Adipocyte (in vitro differentiated cells): ENCODE measurements at regions not wholly inside any gene's neighbourhood (a gene's known extent, or its start where the extent isn't known, plus 50 kb on each side); places are given as distances from the start of the nearest gene placed in this dataset.

ENCODE experiments used
- DNase-seq: peaks from one replicate; pipeline ENCODE4 v3.0.0-alpha.2; 2015; ENCODE audit warnings: low read depth
- H3K27me3 ChIP-seq: replicated peaks from 2 replicates; pipeline ENCODE4 v1.7.0; 2013; ENCODE audit warnings: mild to moderate bottlenecking, low read length, moderate library complexity; ENCODE audit not compliant: control insufficient read depth, insufficient read depth
- H3K36me3 ChIP-seq: 2 replicates; pipeline ENCODE4 v1.7.0; 2013; ENCODE audit warnings: low read length, mild to moderate bottlenecking, moderate library complexity; ENCODE audit not compliant: control insufficient read depth, insufficient read depth, severe bottlenecking
- H3K4me1 ChIP-seq: 2 replicates; pipeline ENCODE4 v1.7.0; 2013; ENCODE audit warnings: mild to moderate bottlenecking, low read length, moderate library complexity; ENCODE audit not compliant: control insufficient read depth, insufficient read depth
- H3K4me3 ChIP-seq: 2 replicates; pipeline ENCODE4 v1.7.0; 2013; ENCODE audit warnings: mild to moderate bottlenecking, low read length, moderate library complexity
- H3K9ac ChIP-seq: 2 replicates; pipeline ENCODE4 v1.7.0; 2013; ENCODE audit warnings: mild to moderate bottlenecking, low read length, moderate library complexity
- H3K9me3 ChIP-seq: 2 replicates; pipeline ENCODE4 v1.7.0; 2013; ENCODE audit warnings: mild to moderate bottlenecking, low read length, moderate library complexity; ENCODE audit not compliant: control insufficient read depth

DNA sequence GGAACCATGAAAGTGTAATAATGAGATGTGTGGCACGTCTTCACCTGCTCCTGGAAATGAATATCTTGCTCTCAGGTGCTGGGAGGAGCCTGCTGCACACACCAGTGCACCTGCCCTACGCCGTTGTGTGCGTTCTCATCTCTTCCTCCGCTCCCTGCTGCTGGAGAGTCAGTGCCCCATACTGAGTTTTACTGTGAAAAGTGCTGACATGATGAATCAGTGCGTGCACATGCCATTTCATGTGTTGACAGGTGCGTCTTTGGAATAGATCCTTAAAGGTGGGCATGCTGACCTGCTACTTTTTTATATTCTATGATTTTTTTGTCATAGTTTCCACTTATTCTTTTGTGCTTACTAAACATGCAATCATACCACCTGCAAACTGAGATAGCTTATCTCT is 1015.8 kb downstream of the BRD1 start:
- Histone ChIP-seq H3K4me1 (no peaks in the 10 kb centered on the region), H3K4me3 (no peak overlapping the region), H3K27me3 (no peaks in the 10 kb centered on the region), H3K36me3 (no peaks in the 10 kb centered on the region), H3K9me3 (no peaks in the 10 kb centered on the region), H3K9ac (no peak overlapping the region)
- no peak for DNase-seq

DNA sequence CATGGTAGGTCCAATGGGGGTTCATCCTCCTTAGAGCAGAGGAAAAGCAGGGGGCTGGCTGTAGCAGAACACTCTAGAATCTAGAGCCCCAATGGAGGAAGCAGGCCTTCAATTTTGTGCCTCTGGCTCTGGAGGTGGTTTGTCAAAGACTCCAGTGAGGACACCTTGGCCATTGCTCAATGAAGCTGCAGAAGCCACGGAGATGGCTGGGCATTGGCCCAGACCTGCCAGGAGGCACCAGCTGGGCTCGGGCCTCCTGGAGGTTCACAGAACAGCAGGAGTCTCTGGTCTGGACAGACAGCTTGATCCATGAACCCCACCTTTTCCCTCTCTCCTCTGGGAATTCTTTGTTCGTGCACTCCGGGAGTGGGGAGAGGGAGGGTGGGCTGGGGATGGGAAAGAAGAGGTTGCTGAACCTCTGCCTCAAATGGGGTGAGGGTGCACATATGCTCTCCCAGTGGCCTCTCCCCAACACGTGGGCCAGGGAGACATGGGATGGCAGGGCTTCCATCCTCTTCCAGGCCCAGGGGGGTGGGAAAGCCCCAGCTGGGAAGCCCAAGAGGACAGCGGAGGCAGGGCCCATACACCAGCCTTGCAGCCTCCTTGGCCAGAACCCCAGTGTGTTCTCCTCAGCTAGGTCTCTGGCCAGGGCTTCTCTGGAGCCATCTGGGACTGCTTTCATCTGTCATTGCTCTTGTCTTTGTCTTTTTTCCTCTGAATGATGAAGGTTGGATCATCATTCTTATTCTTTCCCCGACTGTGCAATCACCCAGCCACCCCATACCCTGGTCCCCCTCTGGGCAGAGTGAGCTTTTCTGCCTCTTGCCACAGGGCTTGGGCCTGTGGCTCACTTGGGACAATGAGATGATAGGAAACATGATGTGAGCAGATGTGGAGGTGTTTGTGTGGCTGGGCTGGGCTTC is 1019.4 kb downstream of the BRD1 start:
- Histone ChIP-seq H3K9me3 (no peaks in the 10 kb centered on the region), H3K9ac (no peak overlapping the region), H3K36me3 (no peaks in the 10 kb centered on the region), H3K27me3 (no peaks in the 10 kb centered on the region), H3K4me1 (no peaks in the 10 kb centered on the region), H3K4me3 (no peak overlapping the region)
- DNase-seq: no peak

DNA sequence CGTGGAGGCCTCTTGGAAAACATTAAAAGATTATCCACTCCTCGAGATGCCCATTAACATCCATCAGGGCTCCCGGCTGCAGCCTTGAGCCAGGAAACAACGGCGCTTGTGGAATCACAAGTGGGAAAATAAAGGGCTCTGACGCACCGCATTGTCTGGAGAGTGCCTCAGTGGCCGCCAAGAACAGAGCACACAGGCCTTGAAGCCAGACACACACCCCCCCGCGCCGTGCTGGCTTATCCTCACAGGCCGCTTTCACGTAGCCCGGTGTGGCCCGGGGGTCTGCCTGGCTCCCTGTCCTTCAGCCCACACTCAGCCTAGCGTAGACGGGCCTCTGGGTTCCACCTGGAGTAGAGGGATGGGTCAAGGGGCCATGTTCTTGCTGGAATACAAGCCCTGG is 1020.5 kb downstream of the BRD1 start:
- no peaks in the 10 kb centered on the region for H3K4me1 ChIP-seq
- H3K9ac ChIP-seq: no peak overlapping the region
- no peak overlapping the region for H3K4me3 ChIP-seq
- no peaks in the 10 kb centered on the region for H3K27me3 ChIP-seq
- DNase-seq: no peak
- H3K9me3 ChIP-seq: no peaks in the 10 kb centered on the region
- H3K36me3 ChIP-seq: no peaks in the 10 kb centered on the region

DNA sequence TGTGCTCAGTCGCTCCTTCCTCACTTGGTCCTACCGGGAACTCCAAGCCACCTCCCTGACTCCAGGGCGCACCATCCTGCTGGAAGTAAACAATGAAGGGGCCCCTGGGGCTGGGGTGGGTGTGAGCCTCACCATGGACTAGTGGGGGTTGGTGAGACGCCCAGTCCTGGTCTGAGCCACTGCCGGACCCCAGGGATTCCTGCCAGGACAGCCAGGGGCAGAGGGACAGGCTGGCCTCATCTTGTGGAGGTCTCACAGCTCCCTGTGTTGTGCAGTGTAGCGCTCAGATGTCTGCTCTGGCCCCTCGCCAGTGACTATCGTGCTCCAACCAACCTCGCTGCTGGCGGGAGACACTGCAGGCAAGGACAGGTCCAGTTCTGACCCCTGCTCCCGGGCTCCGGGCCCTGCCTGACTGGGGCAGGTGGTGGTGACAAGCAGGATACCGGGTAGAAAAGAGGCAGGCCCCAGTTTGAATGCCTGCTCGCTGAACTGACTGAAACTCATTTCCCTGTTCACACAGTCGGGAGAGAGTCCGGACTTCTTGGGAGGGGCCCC is 1021.4 kb downstream of the BRD1 start:
- H3K4me1 ChIP-seq: no peaks in the 10 kb centered on the region
- no peak for DNase-seq
- H3K9ac ChIP-seq: no peak overlapping the region
- no peaks in the 10 kb centered on the region for H3K27me3 ChIP-seq
- no peaks in the 10 kb centered on the region for H3K36me3 ChIP-seq
- no peak overlapping the region for H3K4me3 ChIP-seq
- H3K9me3 ChIP-seq: no peaks in the 10 kb centered on the region

DNA sequence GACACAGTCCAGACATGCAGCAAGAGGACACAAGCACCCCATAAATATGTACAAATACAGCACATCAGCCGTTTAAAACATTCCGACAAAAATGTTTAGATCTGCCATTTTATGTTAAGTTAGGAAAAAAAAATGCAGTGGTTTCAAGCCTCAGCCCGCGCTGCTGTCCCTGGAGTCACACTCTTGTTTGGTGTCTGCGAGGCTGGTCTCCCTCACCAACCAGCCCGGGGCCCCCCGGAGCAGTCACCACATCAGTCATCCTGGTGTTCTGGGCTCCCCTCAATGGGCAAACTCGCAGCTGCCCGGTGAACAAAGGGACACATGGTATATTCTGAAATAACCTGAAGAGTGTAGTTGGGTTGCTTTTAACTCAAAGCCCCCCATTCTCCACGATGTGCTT is 1022.2 kb downstream of the BRD1 start:
- no peak for DNase-seq
- Histone ChIP-seq H3K4me3 (no peak overlapping the region), H3K4me1 (no peaks in the 10 kb centered on the region), H3K27me3 (no peaks in the 10 kb centered on the region), H3K36me3 (no peaks in the 10 kb centered on the region), H3K9me3 (no peaks in the 10 kb centered on the region), H3K9ac (no peak overlapping the region)

DNA sequence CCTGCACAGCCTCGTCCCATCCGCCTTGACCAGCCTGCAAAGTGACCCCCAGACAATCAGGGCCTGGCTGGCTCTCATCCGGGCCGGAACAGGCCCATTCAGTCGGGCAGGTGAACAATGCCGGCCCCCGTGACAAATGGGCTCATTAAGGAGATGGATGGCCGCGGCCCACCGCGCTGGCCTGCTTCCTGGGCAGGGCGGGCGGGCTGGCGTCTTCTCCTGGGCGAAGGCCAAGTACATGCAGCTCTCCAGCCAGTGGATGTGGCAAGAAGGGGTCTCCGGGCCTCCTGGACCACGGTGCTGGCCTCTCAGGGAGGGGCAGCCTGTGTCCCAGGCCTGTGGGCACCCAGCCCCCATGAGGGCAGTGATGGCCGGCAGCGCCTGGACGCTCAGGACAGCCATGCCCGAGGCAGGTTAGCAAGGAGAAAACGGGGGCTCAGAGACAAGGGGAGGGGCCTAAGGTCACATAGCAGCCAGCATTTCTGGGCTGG is 1022.8 kb downstream of the BRD1 start:
- no peak overlapping the region for H3K9ac ChIP-seq
- no peaks in the 10 kb centered on the region for H3K27me3 ChIP-seq
- no peaks in the 10 kb centered on the region for H3K9me3 ChIP-seq
- no peak for DNase-seq
- H3K4me1 ChIP-seq: no peaks in the 10 kb centered on the region
- no peak overlapping the region for H3K4me3 ChIP-seq
- H3K36me3 ChIP-seq: no peaks in the 10 kb centered on the region

DNA sequence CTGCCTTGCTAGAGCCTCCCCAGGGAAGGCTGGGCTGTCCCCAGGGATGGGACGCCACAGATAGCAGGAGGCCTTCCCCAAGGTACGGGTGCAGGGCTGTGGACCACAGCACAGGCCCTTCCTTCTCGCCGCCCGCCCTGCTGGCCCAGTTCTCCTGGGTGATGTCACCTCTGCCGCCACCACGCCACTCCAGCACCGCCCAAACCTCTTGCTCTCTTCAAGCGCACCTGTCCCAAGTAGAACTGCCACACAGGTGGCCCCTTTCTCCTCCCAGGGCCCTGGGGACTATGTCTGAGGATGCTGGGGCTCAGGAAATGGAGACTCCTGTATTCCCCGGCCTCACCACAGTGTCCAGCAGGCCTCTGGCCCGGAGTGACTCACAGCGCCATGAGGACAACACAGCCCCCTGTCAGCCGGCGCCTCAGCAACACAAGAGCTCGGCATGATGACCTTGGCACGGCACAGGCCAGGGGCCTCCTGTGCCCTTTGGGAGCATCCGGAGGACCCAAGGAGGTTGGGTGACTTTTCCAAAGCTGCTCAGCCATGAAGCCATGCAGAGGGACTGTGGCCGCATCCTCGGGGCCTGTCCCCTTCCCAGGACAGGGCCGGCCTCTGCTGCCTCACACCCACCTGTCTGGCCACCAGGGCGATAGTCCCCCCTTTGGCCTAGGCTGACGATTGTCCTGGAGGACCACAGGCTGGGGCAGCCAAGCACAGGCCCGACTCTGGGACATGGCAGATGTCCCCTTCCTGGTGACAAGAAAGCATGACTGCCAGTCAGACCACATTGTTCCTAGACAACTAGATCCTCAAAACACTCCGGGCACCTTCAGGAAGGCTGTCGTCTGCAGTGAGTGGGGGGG is 1023.5 kb downstream of the BRD1 start:
- no peak for DNase-seq
- H3K36me3 ChIP-seq: no peaks in the 10 kb centered on the region
- H3K4me3 ChIP-seq: no peak overlapping the region
- H3K9ac ChIP-seq: no peak overlapping the region
- no peaks in the 10 kb centered on the region for H3K4me1 ChIP-seq
- H3K27me3 ChIP-seq: no peaks in the 10 kb centered on the region
- H3K9me3 ChIP-seq: no peaks in the 10 kb centered on the region

DNA sequence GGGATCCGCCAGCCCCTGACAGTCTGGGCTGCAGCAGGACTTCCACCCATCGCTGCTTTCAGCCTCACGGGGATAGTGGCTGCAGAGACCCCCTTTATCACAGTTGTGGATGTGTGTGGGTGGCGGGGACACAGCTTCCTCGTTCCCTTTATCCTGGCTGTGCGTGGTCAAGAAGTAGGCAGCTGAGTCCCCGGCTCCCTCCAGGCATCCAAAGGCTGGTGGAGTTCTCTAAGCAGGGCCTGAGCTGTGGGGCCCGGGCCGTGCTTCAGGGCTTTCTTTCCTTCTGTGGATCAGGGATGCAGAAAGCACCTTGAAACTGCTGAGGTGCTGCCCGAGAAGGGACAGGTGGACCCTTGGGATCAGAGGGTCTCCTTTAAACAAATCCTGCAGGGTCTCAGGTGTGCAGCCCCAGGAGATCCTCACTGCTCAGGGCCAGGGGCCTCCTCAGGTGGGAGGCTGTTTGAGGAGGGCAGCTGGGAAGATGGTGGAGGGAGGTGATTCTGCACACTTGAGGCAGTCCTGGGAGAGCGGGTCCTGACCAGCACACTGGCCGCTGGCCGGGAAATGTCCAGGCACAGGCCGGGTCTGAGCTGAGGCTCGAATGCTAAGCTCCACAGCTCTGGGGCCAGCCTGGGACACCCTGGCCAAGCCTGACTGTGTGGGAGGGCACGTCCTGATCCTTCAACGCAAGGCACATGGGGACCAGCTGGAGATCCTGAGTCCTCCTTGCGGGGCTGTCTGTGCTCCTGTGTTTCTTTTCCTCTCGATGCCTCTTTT is 1024.3 kb downstream of the BRD1 start:
- Histone ChIP-seq H3K27me3 (no peaks in the 10 kb centered on the region), H3K9me3 (no peaks in the 10 kb centered on the region), H3K9ac (no peak overlapping the region), H3K4me1 (no peaks in the 10 kb centered on the region), H3K4me3 (no peak overlapping the region), H3K36me3 (no peaks in the 10 kb centered on the region)
- no peak for DNase-seq

DNA sequence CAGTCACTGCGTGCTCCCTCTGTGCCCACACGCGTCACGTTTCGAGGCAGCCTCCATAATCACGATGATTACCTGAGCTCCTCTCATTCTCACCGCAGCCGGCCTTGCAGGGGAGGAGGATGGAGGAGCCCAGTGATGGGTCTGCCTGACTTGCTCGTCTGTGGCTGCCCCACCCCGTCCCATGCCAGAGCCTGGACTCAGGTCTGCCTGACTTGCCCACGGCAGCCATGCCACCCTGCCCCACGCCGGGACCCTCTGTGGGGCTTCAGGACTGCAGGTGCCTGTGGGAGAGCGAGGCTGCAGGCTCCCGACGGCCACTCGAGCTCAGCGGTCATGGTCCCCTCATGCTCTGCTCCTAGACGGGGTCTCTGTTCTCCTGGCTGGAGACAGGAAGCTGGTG is 1025.1 kb downstream of the BRD1 start:
- DNase-seq: no peak
- Histone ChIP-seq H3K4me1 (no peaks in the 10 kb centered on the region), H3K9me3 (no peaks in the 10 kb centered on the region), H3K27me3 (no peaks in the 10 kb centered on the region), H3K4me3 (no peak overlapping the region), H3K36me3 (no peaks in the 10 kb centered on the region), H3K9ac (no peak overlapping the region)

DNA sequence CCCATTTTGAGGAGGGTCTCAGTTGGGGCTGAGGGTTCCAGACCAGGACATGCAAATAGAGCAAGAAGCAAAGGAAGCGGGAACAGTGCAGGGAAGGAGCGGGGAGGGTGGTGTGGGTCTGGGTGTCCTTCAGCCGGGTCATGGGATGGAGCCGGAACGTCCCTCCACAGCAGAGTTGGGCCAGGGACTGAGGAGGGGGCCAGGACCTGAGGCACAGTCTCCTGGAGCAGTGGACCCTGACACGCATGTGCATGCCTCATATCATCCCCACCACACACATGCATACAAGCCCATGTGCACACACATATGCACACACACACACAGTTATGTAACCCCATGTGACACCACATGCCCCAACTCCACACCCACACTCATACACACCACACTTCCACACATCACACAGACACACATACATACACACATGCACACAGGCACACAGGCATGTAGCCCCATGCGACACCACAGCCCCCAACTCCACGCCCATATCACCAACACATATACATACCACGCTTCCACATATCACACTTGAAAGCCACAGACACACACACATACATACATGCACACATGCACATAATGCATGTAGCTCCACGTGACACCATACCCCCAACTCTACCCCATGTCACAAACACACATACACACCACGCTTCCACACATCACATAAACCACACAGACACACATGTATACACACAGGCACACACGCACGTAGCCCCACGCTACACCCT is 1026.6 kb downstream of the BRD1 start:
- H3K9ac ChIP-seq: no peak overlapping the region
- H3K27me3 ChIP-seq: no peaks in the 10 kb centered on the region
- no peak for DNase-seq
- H3K36me3 ChIP-seq: no peaks in the 10 kb centered on the region
- no peaks in the 10 kb centered on the region for H3K4me1 ChIP-seq
- H3K9me3 ChIP-seq: no peaks in the 10 kb centered on the region
- no peak overlapping the region for H3K4me3 ChIP-seq
